Thoracic aorta (tissue), 2 donors: ENCODE measurements at regions not wholly inside any gene's neighbourhood (a gene's known extent, or its start where the extent isn't known, plus 50 kb on each side); places are given as distances from the start of the nearest gene placed in this dataset.

Experiments
- ATAC-seq: fragments of 150-250 bp; one replicate; pipeline ENCODE4 v1.8.0; 2017; ENCODE audit warnings: low read depth; ENCODE audit not compliant: insufficient number of reproducible peaks, low FRiP score
- DNase-seq: peaks from one replicate; pipeline ENCODE4 v3.0.0-alpha.2; 2020; ENCODE audit warnings: low spot score
- H3K27ac ChIP-seq, 2 donors: fragments of 200-600 bp; sonication (generic); 1 replicate in 1 of 2; 2 replicates in 1 of 2; pipeline ENCODE4 v1.5.1; 2016; ENCODE audit warnings: mild to moderate bottlenecking in 2 of 2, moderate library complexity in 2 of 2
- H3K27me3 ChIP-seq: fragments of 200-600 bp; sonication (generic); replicated peaks from 2 replicates; pipeline ENCODE4 v1.6.0; 2016; ENCODE audit warnings: mild to moderate bottlenecking; ENCODE audit not compliant: insufficient read depth
- H3K36me3 ChIP-seq: fragments of 200-600 bp; sonication (generic); one replicate; pipeline ENCODE4 v1.5.1; 2016
- H3K4me1 ChIP-seq, 2 donors: fragments of 200-600 bp; sonication (generic); 1 replicate in 1 of 2; 2 replicates in 1 of 2; pipeline versions ENCODE4 v1.5.1 to v1.6.0; 2016; ENCODE audit warnings: low read depth in 2 of 2, mild to moderate bottlenecking in 1 of 2; ENCODE audit not compliant: control insufficient read depth in 1 of 2
- H3K4me3 ChIP-seq: fragments of 200-600 bp; sonication (generic); 2 replicates; pipeline ENCODE4 v1.5.1; 2016; ENCODE audit warnings: mild to moderate bottlenecking
- H3K9me3 ChIP-seq: fragments of 200-600 bp; sonication (generic); 2 replicates; pipeline ENCODE4 v1.5.1; 2016
- TF ChIP-seq, protein P1 (sequence below): fragments of 200-600 bp; sonication (generic); IDR thresholded peaks from one replicate; pipeline ENCODE4 v1.5.1; 2019; ENCODE audit warnings: antibody characterized with exemption

DNA sequence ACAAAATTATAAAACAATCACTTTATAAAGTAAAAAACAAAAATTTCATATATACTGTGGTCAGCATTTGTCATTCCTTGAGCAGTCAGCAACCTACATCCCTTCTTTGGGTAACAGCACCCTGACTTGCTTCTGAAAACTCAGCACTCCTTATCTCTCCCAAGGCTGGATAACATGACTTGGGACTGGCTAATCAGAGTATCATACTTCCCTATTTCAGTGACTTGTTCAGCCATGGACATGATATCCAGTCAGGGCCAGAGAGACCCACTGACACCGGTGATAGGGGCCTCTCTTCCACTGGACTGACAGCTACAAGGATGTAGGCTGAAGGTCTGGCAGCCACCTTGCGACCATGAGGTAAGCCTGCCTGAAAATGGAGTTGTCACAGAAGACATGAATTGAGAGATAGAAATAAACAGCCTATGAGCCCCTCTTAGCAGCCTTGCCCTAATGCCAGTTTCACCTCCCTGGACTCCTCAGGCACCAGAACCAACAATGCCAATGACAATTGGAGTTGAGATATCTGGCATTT lies 84.4 kb upstream of the NEBL start:
- Histone ChIP-seq H3K4me1 (peaks cover 4 to 8% of the 10 kb centered on the region in 2 donors), H3K27me3 (no peaks in the 10 kb centered on the region), H3K36me3 (no peaks in the 10 kb centered on the region), H3K9me3 (no peaks in the 10 kb centered on the region), H3K27ac (no peak overlapping the region), H3K4me3 (no peak overlapping the region)
- ATAC-seq (no peak), DNase-seq (no peak)
- TF ChIP-seq, protein P1, sequence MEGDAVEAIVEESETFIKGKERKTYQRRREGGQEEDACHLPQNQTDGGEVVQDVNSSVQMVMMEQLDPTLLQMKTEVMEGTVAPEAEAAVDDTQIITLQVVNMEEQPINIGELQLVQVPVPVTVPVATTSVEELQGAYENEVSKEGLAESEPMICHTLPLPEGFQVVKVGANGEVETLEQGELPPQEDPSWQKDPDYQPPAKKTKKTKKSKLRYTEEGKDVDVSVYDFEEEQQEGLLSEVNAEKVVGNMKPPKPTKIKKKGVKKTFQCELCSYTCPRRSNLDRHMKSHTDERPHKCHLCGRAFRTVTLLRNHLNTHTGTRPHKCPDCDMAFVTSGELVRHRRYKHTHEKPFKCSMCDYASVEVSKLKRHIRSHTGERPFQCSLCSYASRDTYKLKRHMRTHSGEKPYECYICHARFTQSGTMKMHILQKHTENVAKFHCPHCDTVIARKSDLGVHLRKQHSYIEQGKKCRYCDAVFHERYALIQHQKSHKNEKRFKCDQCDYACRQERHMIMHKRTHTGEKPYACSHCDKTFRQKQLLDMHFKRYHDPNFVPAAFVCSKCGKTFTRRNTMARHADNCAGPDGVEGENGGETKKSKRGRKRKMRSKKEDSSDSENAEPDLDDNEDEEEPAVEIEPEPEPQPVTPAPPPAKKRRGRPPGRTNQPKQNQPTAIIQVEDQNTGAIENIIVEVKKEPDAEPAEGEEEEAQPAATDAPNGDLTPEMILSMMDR: no peak

DNA sequence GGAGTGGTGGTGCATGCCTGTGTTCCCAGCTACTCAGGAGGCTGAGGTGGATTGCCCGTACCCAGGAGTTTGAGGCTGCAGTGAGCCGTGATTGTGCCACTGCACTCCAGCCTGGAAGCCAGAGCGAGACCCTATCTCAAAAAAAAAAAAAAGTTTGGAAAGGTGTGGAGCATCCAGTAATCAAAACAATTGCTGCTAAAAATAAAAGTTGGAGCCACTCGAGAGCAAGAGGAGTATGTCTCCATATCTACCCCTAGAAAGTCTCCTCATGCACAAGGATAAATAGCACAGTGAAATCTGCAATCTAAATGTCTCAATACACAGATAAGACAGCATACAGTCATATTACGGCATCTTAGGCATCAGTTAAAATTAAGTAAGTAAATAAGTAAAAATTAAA lies 81.5 kb upstream of the NEBL start:
- Histone ChIP-seq H3K9me3 (no peaks in the 10 kb centered on the region), H3K27me3 (no peaks in the 10 kb centered on the region), H3K36me3 (no peaks in the 10 kb centered on the region), H3K4me1 (no peaks in the 10 kb centered on the region), H3K4me3 (no peak overlapping the region), H3K27ac (no peak overlapping the region)
- TF ChIP-seq, protein P1: no peak
- DNase-seq (no peak), ATAC-seq (no peak)

DNA sequence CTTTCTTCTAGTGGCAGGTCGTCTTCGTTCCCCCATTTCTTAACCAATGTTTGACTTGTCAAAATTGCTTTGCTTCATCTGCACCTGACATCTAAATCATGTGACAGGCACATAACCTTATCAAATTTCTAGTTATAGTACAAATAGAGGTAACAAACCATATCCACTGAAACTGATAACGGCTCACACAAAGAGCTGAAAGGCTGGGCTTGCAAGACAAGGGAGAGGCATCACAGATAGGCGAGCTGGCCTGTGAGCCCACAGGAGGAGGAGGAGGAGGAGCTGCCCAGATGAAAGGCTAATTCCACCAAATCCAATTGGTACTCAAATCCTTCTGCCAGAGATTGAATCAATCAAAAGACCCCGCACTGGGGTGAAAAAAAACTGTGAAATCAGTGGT lies 80.2 kb upstream of the NEBL start:
- no peak for DNase-seq
- H3K27me3 ChIP-seq: no peaks in the 10 kb centered on the region

DNA sequence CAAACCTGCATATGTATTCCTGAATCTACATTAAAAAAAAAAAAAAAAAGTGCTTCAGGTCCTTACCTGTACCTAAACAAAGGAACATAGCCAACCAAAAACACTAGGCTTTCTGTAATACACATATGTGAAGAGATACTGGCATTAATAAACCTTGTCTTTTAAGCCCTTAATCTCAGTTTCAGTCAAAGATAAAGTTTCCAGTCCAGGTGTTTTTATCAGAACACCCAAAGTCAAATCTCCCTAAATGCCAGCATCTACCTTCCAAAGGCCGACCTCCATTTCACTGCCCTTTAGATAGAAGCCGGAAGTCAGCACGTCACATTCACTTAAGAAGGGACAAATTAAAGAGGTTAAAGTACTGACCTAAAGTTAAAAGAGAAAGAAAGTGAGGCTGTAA lies 79.8 kb upstream of the NEBL start:
- H3K36me3 ChIP-seq: no peaks in the 10 kb centered on the region
- ATAC-seq (no peak), DNase-seq (no peak)
- no peak overlapping the region for H3K4me3 ChIP-seq
- no peaks in the 10 kb centered on the region for H3K27me3 ChIP-seq
- no peaks in the 10 kb centered on the region for H3K9me3 ChIP-seq
- H3K4me1 ChIP-seq: no peaks in the 10 kb centered on the region
- H3K27ac ChIP-seq: no peak overlapping the region
- TF ChIP-seq, protein P1: no peak

More for the DNA sequence above, 80.2 kb upstream of the NEBL start:
- TF ChIP-seq, protein P1: no peak
- no peaks in the 10 kb centered on the region for H3K9me3 ChIP-seq
- H3K36me3 ChIP-seq: no peaks in the 10 kb centered on the region
- H3K4me1 ChIP-seq: no peaks in the 10 kb centered on the region
- no peak overlapping the region for H3K4me3 ChIP-seq
- ATAC-seq: no peak
- H3K27ac ChIP-seq: no peak overlapping the region

DNA sequence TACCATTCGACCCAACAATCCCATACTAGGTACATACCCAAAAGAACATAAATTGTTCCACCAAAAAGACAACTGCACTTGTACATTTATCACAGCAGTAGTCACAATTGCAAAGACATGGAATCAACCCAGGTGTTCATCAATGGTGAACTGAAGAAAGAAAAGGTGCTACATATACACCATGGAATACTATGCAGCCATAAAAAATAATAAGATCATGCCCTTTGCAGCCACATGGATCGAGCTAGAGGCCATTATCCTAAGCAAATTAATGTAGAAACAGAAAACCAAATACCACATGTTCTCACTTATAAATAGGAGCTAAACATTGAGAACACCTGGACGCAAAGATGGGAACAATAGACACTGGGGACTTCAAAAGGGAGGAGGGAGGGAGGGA lies 79.3 kb upstream of the NEBL start:
- DNase-seq: no peak
- H3K27me3 ChIP-seq: no peaks in the 10 kb centered on the region

More for the DNA sequence above, 79.3 kb upstream of the NEBL start:
- TF ChIP-seq, protein P1: no peak
- Histone ChIP-seq H3K27ac (no peak overlapping the region), H3K36me3 (no peaks in the 10 kb centered on the region), H3K9me3 (no peaks in the 10 kb centered on the region), H3K4me3 (no peak overlapping the region), H3K4me1 (no peaks in the 10 kb centered on the region)
- ATAC-seq: no peak
